ENCODE measurements at regions not wholly inside any gene's neighbourhood (a gene's known extent, or its start where the extent isn't known, plus 50 kb on each side); places are given as distances from the start of the nearest gene placed in this dataset.

GRCh38 chr2:193810533-193810932 is 1615.8 kb upstream of the TMEFF2 start:
- DNase-seq (ENCODE audit: low spot score), result no peak
- TF ChIP-seq EZH2 (IDR thresholded peaks at IDR 0.05; ENCODE audit: borderline replicate concordance) (no peak), EZH2phosphoT487 (IDR thresholded peaks at IDR 0.05; ENCODE audit: low read depth, severe bottlenecking, unreplicated experiment) (no peak), CTCF (IDR thresholded peaks at IDR 0.05; ENCODE audit: poor library complexity) (no peak)
- no peak overlapping the region for H3K4me2 ChIP-seq
- H4K20me1 ChIP-seq (ENCODE audit: insufficient read depth, poor library complexity, severe bottlenecking), result no peaks in the 10 kb centered on the region
- no peaks in the 10 kb centered on the region for H3K27me3 ChIP-seq
- H3K4me1 ChIP-seq (ENCODE audit: insufficient read depth), result no peaks in the 10 kb centered on the region
- H3K9me2 ChIP-seq (replicated peaks; ENCODE audit: insufficient read depth), result no peaks in the 10 kb centered on the region
- H3K9me3 ChIP-seq (ENCODE audit: low read depth), result no peaks in the 10 kb centered on the region
- no peak overlapping the region for H3K27ac ChIP-seq
- no peak overlapping the region for H2AFZ ChIP-seq
- no peaks in the 10 kb centered on the region for H3K36me3 ChIP-seq (replicated peaks; ENCODE audit: insufficient read depth, low read depth)
- WGBS (ENCODE audit: low lambda C conversion rate, missing lambda C conversion rate), result 85% methylated on average over 3 of the region's 3 CpGs
- H3K4me3 ChIP-seq, result no peak overlapping the region
- no peaks in the 10 kb centered on the region for H3K79me2 ChIP-seq

GRCh38 chr2:193808877-193809276 is 1614.1 kb upstream of the TMEFF2 start:
- WGBS (ENCODE audit: low lambda C conversion rate, missing lambda C conversion rate), result 100% methylated on average over 1 of the region's 1 CpG
- no peak for TF ChIP-seq EZH2phosphoT487 (IDR thresholded peaks at IDR 0.05; ENCODE audit: low read depth, severe bottlenecking, unreplicated experiment)
- TF ChIP-seq CTCF (IDR thresholded peaks at IDR 0.05; ENCODE audit: poor library complexity), result no peak
- TF ChIP-seq EZH2 (IDR thresholded peaks at IDR 0.05; ENCODE audit: borderline replicate concordance), result no peak
- no peak overlapping the region for H3K27ac ChIP-seq
- H3K27me3 ChIP-seq, result no peaks in the 10 kb centered on the region
- no peak for DNase-seq (ENCODE audit: low spot score)
- H3K9me2 ChIP-seq (replicated peaks; ENCODE audit: insufficient read depth), result no peaks in the 10 kb centered on the region
- H3K4me1 ChIP-seq (ENCODE audit: insufficient read depth), result no peaks in the 10 kb centered on the region
- H4K20me1 ChIP-seq (ENCODE audit: insufficient read depth, poor library complexity, severe bottlenecking), result no peaks in the 10 kb centered on the region
- no peak overlapping the region for H2AFZ ChIP-seq
- H3K79me2 ChIP-seq, result no peaks in the 10 kb centered on the region
- H3K36me3 ChIP-seq (replicated peaks; ENCODE audit: insufficient read depth, low read depth), result no peaks in the 10 kb centered on the region
- H3K4me3 ChIP-seq, result no peak overlapping the region
- no peaks in the 10 kb centered on the region for H3K9me3 ChIP-seq (ENCODE audit: low read depth)
- H3K4me2 ChIP-seq, result no peak overlapping the region

- Histone ChIP-seq H4K20me1 (ENCODE audit: insufficient read depth, poor library complexity, severe bottlenecking) (no peaks in the 10 kb centered on the region), H3K27me3 (no peaks in the 10 kb centered on the region), H3K9me2 (replicated peaks; ENCODE audit: insufficient read depth) (no peaks in the 10 kb centered on the region), H3K4me3 (no peak overlapping the region), H3K4me1 (ENCODE audit: insufficient read depth) (no peaks in the 10 kb centered on the region), H3K27ac (no peak overlapping the region), H3K9me3 (ENCODE audit: low read depth) (no peaks in the 10 kb centered on the region), H3K4me2 (no peak overlapping the region), H3K79me2 (no peaks in the 10 kb centered on the region), H3K36me3 (replicated peaks; ENCODE audit: insufficient read depth, low read depth) (no peaks in the 10 kb centered on the region), H2AFZ (no peak overlapping the region)
- 90% methylated on average over 6 of the region's 6 CpGs for WGBS (ENCODE audit: low lambda C conversion rate, missing lambda C conversion rate)
- TF ChIP-seq EZH2phosphoT487 (IDR thresholded peaks at IDR 0.05; ENCODE audit: low read depth, severe bottlenecking, unreplicated experiment) (no peak), CTCF (IDR thresholded peaks at IDR 0.05; ENCODE audit: poor library complexity) (no peak), EZH2 (IDR thresholded peaks at IDR 0.05; ENCODE audit: borderline replicate concordance) (no peak)
- DNase-seq (ENCODE audit: low spot score), result no peak
Measured at GRCh38 chr2:193806088-193806774, 1611.5 kb upstream of the TMEFF2 start.

Measured in hepatocyte (in vitro differentiated cells).